Prostate gland (tissue), 2 donors: ENCODE measurements at regions not wholly inside any gene's neighbourhood (a gene's known extent, or its start where the extent isn't known, plus 50 kb on each side); places are given as distances from the start of the nearest gene placed in this dataset.

Source experiments
- POLR2A ChIP-seq: fragments of 450-650 bp; IDR thresholded peaks from one replicate; pipeline ENCODE4 v1.6.1; 2016; ENCODE audit warnings: antibody characterized with exemption, mild to moderate bottlenecking
- POLR2AphosphoS5 ChIP-seq: sonication (generic); formaldehyde crosslinking; IDR thresholded peaks from one replicate; pipeline ENCODE4 v1.6.1; 2017; ENCODE audit warnings: antibody characterized with exemption
- TF ChIP-seq, protein P1 (sequence below), 4 experiments: fragments of 200-600 bp in 2 of 4; fragments of 450-650 bp in 2 of 4; sonication (generic) in 2 of 4; IDR thresholded peaks; 1 replicate in 3 of 4; 2 replicates in 1 of 4; pipeline ENCODE4 v1.5.1; 2016 to 2019; ENCODE audit warnings: antibody characterized with exemption in 4 of 4, mild to moderate bottlenecking in 2 of 4, moderate library complexity in 2 of 4

DNA sequence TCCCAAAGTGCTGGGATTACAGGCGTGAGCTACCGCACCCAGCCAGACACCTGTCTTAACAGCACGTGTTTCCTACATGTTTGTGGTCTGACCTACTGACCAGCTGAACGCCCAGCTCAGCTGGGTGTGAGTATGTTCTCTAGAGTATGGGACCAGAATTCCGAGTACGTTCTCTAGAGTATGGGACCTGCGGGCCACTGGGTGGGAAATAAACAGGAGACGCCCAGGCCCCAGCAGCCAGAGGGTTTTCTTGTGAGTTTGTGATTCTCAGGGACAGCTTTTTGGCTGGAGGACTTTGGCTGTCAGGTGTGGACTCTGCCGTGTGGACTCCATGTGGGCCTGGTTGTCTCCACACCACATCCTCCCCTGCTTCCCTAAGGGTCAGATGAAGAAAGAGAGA, 87.3 kb downstream of the CHRD start:
- no peak for TF ChIP-seq POLR2A
- TF ChIP-seq, protein P1, sequence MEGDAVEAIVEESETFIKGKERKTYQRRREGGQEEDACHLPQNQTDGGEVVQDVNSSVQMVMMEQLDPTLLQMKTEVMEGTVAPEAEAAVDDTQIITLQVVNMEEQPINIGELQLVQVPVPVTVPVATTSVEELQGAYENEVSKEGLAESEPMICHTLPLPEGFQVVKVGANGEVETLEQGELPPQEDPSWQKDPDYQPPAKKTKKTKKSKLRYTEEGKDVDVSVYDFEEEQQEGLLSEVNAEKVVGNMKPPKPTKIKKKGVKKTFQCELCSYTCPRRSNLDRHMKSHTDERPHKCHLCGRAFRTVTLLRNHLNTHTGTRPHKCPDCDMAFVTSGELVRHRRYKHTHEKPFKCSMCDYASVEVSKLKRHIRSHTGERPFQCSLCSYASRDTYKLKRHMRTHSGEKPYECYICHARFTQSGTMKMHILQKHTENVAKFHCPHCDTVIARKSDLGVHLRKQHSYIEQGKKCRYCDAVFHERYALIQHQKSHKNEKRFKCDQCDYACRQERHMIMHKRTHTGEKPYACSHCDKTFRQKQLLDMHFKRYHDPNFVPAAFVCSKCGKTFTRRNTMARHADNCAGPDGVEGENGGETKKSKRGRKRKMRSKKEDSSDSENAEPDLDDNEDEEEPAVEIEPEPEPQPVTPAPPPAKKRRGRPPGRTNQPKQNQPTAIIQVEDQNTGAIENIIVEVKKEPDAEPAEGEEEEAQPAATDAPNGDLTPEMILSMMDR (IDR thresholded peaks at IDR 0.05) = no peak
- TF ChIP-seq POLR2AphosphoS5 = no peak
